GM18498 (cell line): ENCODE measurements at regions not wholly inside any gene's neighbourhood (a gene's known extent, or its start where the extent isn't known, plus 50 kb on each side); places are given as distances from the start of the nearest gene placed in this dataset.
"Not testable (repeated sequence)": the region's sequence is repeated elsewhere in the genome, so short reads cannot be mapped to it uniquely, and the experiment has no call there.

ENCODE experiments used
- ATAC-seq: cut with Tn5 transposase; IDR thresholded peaks from one replicate; pipeline ENCODE4 v1.9.1; 2021; ENCODE audit warnings: mild to moderate bottlenecking, moderate library complexity; ENCODE audit not compliant: unreplicated experiment

GRCh38 chr4:85102606-85103005 is 136.1 kb upstream of the WDFY3 start:
- no peak for ATAC-seq

- ATAC-seq: no peak
Measured at GRCh38 chr4:85106166-85106565, 139.7 kb upstream of the WDFY3 start.

GRCh38 chr4:85106805-85107336 is 140.4 kb upstream of the WDFY3 start:
- ATAC-seq: no peak

GRCh38 chr4:85107553-85107952 is 141.1 kb upstream of the WDFY3 start:
- ATAC-seq: no peak

GRCh38 chr4:85113706-85114105 is 147.2 kb upstream of the WDFY3 start:
- ATAC-seq: no peak

GRCh38 chr4:85114526-85114925 is 148.0 kb upstream of the WDFY3 start:
- no peak for ATAC-seq

- ATAC-seq: no peak
Measured at GRCh38 chr4:85116008-85116407, 149.5 kb upstream of the WDFY3 start.

- no peak for ATAC-seq
Measured at GRCh38 chr4:85125688-85126087, 159.2 kb upstream of the WDFY3 start.

- no peak for ATAC-seq
Measured at GRCh38 chr4:85126991-85127591, 160.6 kb upstream of the WDFY3 start.

- peak; percentile 90 for ATAC-seq
Measured at GRCh38 chr4:85127653-85128052, 161.2 kb upstream of the WDFY3 start.

- ATAC-seq: no peak
Measured at GRCh38 chr4:85128246-85129204, 162.0 kb upstream of the WDFY3 start.

- ATAC-seq: not testable (repeated sequence)
Measured at GRCh38 chr4:85129354-85130125, 163.1 kb upstream of the WDFY3 start.

- no peak for ATAC-seq
Measured at GRCh38 chr4:85132117-85132516, 165.6 kb upstream of the WDFY3 start.

- ATAC-seq: no peak
Measured at GRCh38 chr4:85132570-85132969, 166.1 kb upstream of the WDFY3 start.

GRCh38 chr4:85139749-85140148 is 173.3 kb upstream of the WDFY3 start:
- ATAC-seq: not testable (repeated sequence)

- no peak for ATAC-seq
Measured at GRCh38 chr4:85142451-85142850, 176.0 kb upstream of the WDFY3 start.

- ATAC-seq: peak; percentile 92
Measured at GRCh38 chr4:85147481-85148076, 181.1 kb upstream of the WDFY3 start.

GRCh38 chr4:85149676-85150075 is 183.2 kb upstream of the WDFY3 start:
- ATAC-seq: no peak

- ATAC-seq: no peak
Measured at GRCh38 chr4:85151371-85151770, 184.9 kb upstream of the WDFY3 start.

- no peak for ATAC-seq
Measured at GRCh38 chr4:85151786-85152185, 185.3 kb upstream of the WDFY3 start.

- ATAC-seq: no peak
Measured at GRCh38 chr4:85152480-85152879, 186.0 kb upstream of the WDFY3 start.
